Fibroblast of lung (primary cell): ENCODE measurements at regions not wholly inside any gene's neighbourhood (a gene's known extent, or its start where the extent isn't known, plus 50 kb on each side); places are given as distances from the start of the nearest gene placed in this dataset.

Experiments
- CTCF ChIP-seq, 2 donors: IDR thresholded peaks in 1 of 2; conservative IDR thresholded peaks in 1 of 2; 1 replicate in 1 of 2; 2 replicates in 1 of 2; pipeline ENCODE4 v1.5.1; 2011 to 2012; ENCODE audit warnings: low read length in 2 of 2, control low read depth in 1 of 2, inconsistent platforms in 1 of 2, low read depth in 1 of 2, mild to moderate bottlenecking in 1 of 2
- EZH2 ChIP-seq: IDR thresholded peaks from 2 replicates; pipeline ENCODE4 v1.5.1; 2012; ENCODE audit warnings: low read length, control low read depth, mild to moderate bottlenecking; ENCODE audit errors: missing control alignments

DNA sequence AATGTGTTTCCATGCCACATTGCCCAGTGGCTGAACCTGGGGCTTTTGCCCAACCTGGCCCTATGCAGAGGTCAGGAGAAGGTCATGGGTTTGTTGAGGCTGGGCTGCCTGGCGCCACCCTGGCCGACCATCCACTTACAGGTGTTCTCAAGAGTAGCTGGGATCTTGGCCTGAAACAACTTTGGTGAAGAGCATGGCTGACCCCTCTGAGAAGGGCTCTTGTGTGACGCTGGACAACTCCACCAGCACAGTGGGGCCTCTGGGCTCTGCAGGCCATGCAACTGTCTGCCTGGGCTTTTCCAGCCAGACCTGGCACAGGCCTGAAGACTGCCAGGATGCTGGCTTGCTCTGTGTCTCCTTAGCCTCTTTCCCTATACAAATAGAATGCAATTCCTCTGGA lies 76.4 kb upstream of the ZNG1B start:
- TF ChIP-seq CTCF (conservative IDR thresholded peaks at IDR 0.05 in 1 of 2, IDR thresholded peaks at IDR 0.05 in 1 of 2; ENCODE audit: low read depth in 1 of 2, low read length in 2 of 2) (no peak), EZH2 (no peak)
